ENCODE measurements at regions not wholly inside any gene's neighbourhood (a gene's known extent, or its start where the extent isn't known, plus 50 kb on each side); places are given as distances from the start of the nearest gene placed in this dataset.
"Not testable (repeated sequence)": the region's sequence is repeated elsewhere in the genome, so short reads cannot be mapped to it uniquely, and the experiment has no call there.

GRCh38 chr10:3567291-3567963, 217.6 kb downstream of the KLF6 start:
- WGBS, 2 donors, result 86 to 87% methylated on average over 9 of the region's 9 CpGs
- peaks cover 0 to 10% (median 0%) of the 10 kb centered on the region in 4 donors for H3K9me3 ChIP-seq
- no peak overlapping the region for H3K4me3 ChIP-seq
- TF ChIP-seq POLR2A (IDR thresholded peaks at IDR 0.05), result no peak
- H3K27ac ChIP-seq, result no peak overlapping the region
- DNase-seq (ENCODE audit: low spot score in 2 of 2), result no peak
- no peaks in the 10 kb centered on the region for H3K27me3 ChIP-seq
- no peaks in the 10 kb centered on the region for H3K36me3 ChIP-seq
- H3K4me1 ChIP-seq, result peaks cover 0 to 34% (median 4%) of the 10 kb centered on the region in 4 donors

DNA sequence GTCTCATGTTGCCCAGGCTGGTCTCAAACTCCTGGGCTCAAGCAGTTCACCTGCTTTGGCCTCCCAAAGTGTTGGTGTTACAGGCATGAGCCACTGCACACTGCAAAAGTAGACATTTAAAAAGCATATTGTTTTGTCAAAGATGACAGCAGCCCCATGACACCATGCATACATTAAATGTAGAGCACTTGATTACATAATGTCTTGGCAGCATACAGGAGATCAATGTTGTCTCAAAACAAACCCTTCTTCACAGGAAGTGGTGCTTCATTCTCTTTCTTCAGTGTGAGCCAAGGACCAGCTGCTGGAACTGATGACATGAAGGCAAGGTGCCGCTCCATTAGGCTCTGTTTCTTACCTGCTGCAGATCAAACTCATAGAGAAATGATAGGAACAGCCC, 218.4 kb downstream of the KLF6 start:
- no peaks in the 10 kb centered on the region for H3K36me3 ChIP-seq

GRCh38 chr10:3564346-3565002, 220.5 kb downstream of the KLF6 start:
- 92 to 97% methylated on average over 7 of the region's 7 CpGs for WGBS, 2 donors
- Histone ChIP-seq H3K27me3 (no peaks in the 10 kb centered on the region), H3K36me3 (no peaks in the 10 kb centered on the region), H3K4me3 (no peak overlapping the region), H3K9me3 (peaks cover 0 to 10% (median 0%) of the 10 kb centered on the region in 4 donors), H3K27ac (peak overlapping the region in 2 of 4 donors; percentile 50 to 61), H3K4me1 (peaks cover 0 to 5% (median 0%) of the 10 kb centered on the region in 4 donors)
- DNase-seq (ENCODE audit: low spot score in 2 of 2), result no peak
- no peak for TF ChIP-seq EP300 (IDR thresholded peaks at IDR 0.05)
- TF ChIP-seq POLR2A (IDR thresholded peaks at IDR 0.05), result no peak
- TF ChIP-seq, protein P1, sequence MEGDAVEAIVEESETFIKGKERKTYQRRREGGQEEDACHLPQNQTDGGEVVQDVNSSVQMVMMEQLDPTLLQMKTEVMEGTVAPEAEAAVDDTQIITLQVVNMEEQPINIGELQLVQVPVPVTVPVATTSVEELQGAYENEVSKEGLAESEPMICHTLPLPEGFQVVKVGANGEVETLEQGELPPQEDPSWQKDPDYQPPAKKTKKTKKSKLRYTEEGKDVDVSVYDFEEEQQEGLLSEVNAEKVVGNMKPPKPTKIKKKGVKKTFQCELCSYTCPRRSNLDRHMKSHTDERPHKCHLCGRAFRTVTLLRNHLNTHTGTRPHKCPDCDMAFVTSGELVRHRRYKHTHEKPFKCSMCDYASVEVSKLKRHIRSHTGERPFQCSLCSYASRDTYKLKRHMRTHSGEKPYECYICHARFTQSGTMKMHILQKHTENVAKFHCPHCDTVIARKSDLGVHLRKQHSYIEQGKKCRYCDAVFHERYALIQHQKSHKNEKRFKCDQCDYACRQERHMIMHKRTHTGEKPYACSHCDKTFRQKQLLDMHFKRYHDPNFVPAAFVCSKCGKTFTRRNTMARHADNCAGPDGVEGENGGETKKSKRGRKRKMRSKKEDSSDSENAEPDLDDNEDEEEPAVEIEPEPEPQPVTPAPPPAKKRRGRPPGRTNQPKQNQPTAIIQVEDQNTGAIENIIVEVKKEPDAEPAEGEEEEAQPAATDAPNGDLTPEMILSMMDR (IDR thresholded peaks at IDR 0.05), result no peak

More for the DNA sequence above, 218.4 kb downstream of the KLF6 start:
- TF ChIP-seq EP300 (IDR thresholded peaks at IDR 0.05) (no peak), POLR2A (IDR thresholded peaks at IDR 0.05) (no peak)
- TF ChIP-seq, protein P1 (IDR thresholded peaks at IDR 0.05), result no peak
- peaks cover 0 to 10% (median 0%) of the 10 kb centered on the region in 4 donors for H3K9me3 ChIP-seq
- H3K4me1 ChIP-seq, result peaks cover 0 to 26% (median 3%) of the 10 kb centered on the region in 4 donors
- DNase-seq (ENCODE audit: low spot score in 2 of 2), result no peak
- H3K27ac ChIP-seq, result no peak overlapping the region
- no peak overlapping the region for H3K4me3 ChIP-seq
- 96 to 100% methylated on average over 1 of the region's 1 CpG for WGBS, 2 donors
- no peaks in the 10 kb centered on the region for H3K27me3 ChIP-seq

DNA sequence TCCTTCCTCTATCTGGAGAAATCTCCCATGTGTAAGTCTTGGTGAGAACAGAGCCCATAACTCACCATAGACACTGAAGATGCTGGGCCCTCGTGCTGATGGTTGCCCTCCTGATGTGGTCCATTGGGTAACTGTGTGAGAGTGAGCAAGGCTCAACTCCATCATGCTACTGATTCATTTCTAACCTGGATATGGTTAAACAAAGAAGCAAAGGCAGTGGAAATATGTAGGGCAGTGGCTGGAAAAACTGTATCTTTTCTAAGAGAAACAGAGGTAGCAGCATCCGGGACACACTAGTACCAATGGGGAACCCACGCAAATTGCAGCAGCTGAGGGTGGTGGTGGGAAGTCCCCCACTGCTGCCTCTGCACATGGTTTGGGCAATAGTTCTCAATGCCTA, 221.7 kb downstream of the KLF6 start:
- TF ChIP-seq, protein P1 (IDR thresholded peaks at IDR 0.05), result no peak
- TF ChIP-seq EP300 (IDR thresholded peaks at IDR 0.05) (no peak), POLR2A (IDR thresholded peaks at IDR 0.05) (no peak)
- DNase-seq (ENCODE audit: low spot score in 2 of 2), result no peak
- Histone ChIP-seq H3K4me3 (no peak overlapping the region), H3K27me3 (no peaks in the 10 kb centered on the region), H3K9me3 (peaks cover 0 to 10% (median 0%) of the 10 kb centered on the region in 4 donors), H3K36me3 (no peaks in the 10 kb centered on the region), H3K4me1 (peaks cover 0 to 5% (median 0%) of the 10 kb centered on the region in 4 donors), H3K27ac (peak overlapping the region in 2 of 4 donors; percentile 12 to 61)
- 65 to 70% methylated on average over 3 of the region's 3 CpGs for WGBS, 2 donors

DNA sequence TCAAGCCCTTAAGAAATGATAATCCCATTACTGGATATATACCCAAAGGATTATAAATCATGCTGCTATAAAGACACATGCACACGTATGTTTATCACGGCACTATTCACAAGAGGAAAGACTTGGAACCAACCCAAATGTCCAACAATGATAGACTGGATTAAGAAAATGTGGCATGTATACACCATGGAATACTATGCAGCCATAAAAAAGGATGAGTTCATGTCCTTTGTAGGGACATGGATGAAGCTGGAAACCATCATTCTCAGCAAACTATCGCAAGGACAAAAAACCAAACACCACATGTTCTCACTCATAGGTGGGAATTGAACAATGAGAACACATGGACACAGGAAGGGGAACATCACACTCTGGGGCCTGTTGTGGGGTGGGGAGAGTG, 224.4 kb downstream of the KLF6 start:
- not testable (repeated sequence) for H3K9me3 ChIP-seq; DNase-seq (ENCODE audit: low spot score in 2 of 2); H3K4me3 ChIP-seq; H3K4me1 ChIP-seq; H3K27ac ChIP-seq; H3K27me3 ChIP-seq; H3K36me3 ChIP-seq
- WGBS, 2 donors, result 87 to 88% methylated on average over 3 of the region's 3 CpGs

GRCh38 chr10:3559527-3559926, 225.5 kb downstream of the KLF6 start:
- H3K4me3 ChIP-seq, result no peak overlapping the region
- no peak for TF ChIP-seq POLR2A (IDR thresholded peaks at IDR 0.05)
- TF ChIP-seq EP300 (IDR thresholded peaks at IDR 0.05), result no peak
- whole genome bisulfite sequencing, 2 donors, result 89 to 92% methylated on average over 3 of the region's 3 CpGs
- peaks cover 0 to 5% (median 0%) of the 10 kb centered on the region in 4 donors for H3K4me1 ChIP-seq
- DNase-seq (ENCODE audit: low spot score in 2 of 2), result no peak
- H3K36me3 ChIP-seq, result no peaks in the 10 kb centered on the region
- no peak overlapping the region for H3K27ac ChIP-seq
- H3K27me3 ChIP-seq, result no peaks in the 10 kb centered on the region
- H3K9me3 ChIP-seq, result no peaks in the 10 kb centered on the region
